Fibroblast of lung (primary cell): ENCODE measurements at regions not wholly inside any gene's neighbourhood (a gene's known extent, or its start where the extent isn't known, plus 50 kb on each side); places are given as distances from the start of the nearest gene placed in this dataset.
"Not testable (repeated sequence)": the region's sequence is repeated elsewhere in the genome, so short reads cannot be mapped to it uniquely, and the experiment has no call there.

Source experiments
- DNase-seq, 2 donors: peaks; one replicate each; pipeline versions ENCODE4 v3.0.0 to v3.0.0-alpha.2; 2010; ENCODE audit warnings: low read depth in 2 of 2
- H2AFZ ChIP-seq: 2 replicates; pipeline ENCODE4 v1.5.1; 2012; ENCODE audit warnings: low read length, control low read depth, inconsistent platforms
- H3K27ac ChIP-seq: 2 replicates; pipeline ENCODE4 v1.5.1; 2011; ENCODE audit warnings: low read length, control low read depth; ENCODE audit not compliant: insufficient read depth
- H3K27me3 ChIP-seq: 2 replicates; pipeline ENCODE4 v1.5.1; 2011; ENCODE audit warnings: mild to moderate bottlenecking, low read length; ENCODE audit not compliant: control insufficient read depth, insufficient read depth
- H3K36me3 ChIP-seq: 2 replicates; pipeline ENCODE4 v1.5.1; 2011; ENCODE audit warnings: low read length; ENCODE audit not compliant: control insufficient read depth, insufficient read depth
- H3K4me1 ChIP-seq: 2 replicates; pipeline ENCODE4 v1.5.1; 2011; ENCODE audit warnings: low read length; ENCODE audit not compliant: control insufficient read depth, insufficient read depth; ENCODE audit errors: extremely low read depth
- H3K4me2 ChIP-seq: 2 replicates; pipeline ENCODE4 v1.5.1; 2011; ENCODE audit warnings: low read length, control low read depth; ENCODE audit not compliant: insufficient read depth; ENCODE audit errors: extremely low read depth
- H3K4me3 ChIP-seq, 4 experiments: fragments of 200-600 bp in 1 of 4; sonication (generic) in 1 of 4; replicated peaks in 1 of 4; 2 replicates each; pipeline ENCODE4 v1.5.1; 2011 to 2016; ENCODE audit warnings: low read length in 4 of 4, low read depth in 3 of 4, mild to moderate bottlenecking in 3 of 4, control low read depth in 2 of 4, inconsistent platforms in 1 of 4, mixed read lengths in 1 of 4; ENCODE audit not compliant: insufficient read depth in 1 of 4; ENCODE audit errors: control extremely low read depth in 1 of 4
- H3K79me2 ChIP-seq: 2 replicates; pipeline ENCODE4 v1.5.1; 2012; ENCODE audit warnings: mild to moderate bottlenecking, low read length, inconsistent platforms; ENCODE audit not compliant: control insufficient read depth, insufficient read depth
- H3K9ac ChIP-seq: 2 replicates; pipeline ENCODE4 v1.5.1; 2011; ENCODE audit warnings: mild to moderate bottlenecking, low read length, control low read depth; ENCODE audit not compliant: insufficient read depth
- H3K9me3 ChIP-seq: 2 replicates; pipeline ENCODE4 v1.5.1; 2012; ENCODE audit warnings: low read depth, low read length; ENCODE audit not compliant: control insufficient read depth, insufficient read depth
- H4K20me1 ChIP-seq: 2 replicates; pipeline ENCODE4 v1.5.1; 2011; ENCODE audit warnings: low read length; ENCODE audit not compliant: control insufficient read depth, insufficient read depth; ENCODE audit errors: extremely low read depth
- EZH2 ChIP-seq: IDR thresholded peaks from 2 replicates; pipeline ENCODE4 v1.5.1; 2012; ENCODE audit warnings: low read length, control low read depth, mild to moderate bottlenecking; ENCODE audit errors: missing control alignments
- TF ChIP-seq, protein P1 (sequence below), 2 donors: IDR thresholded peaks in 1 of 2; conservative IDR thresholded peaks in 1 of 2; 1 replicate in 1 of 2; 2 replicates in 1 of 2; pipeline ENCODE4 v1.5.1; 2011 to 2012; ENCODE audit warnings: low read length in 2 of 2, control low read depth in 1 of 2, inconsistent platforms in 1 of 2, low read depth in 1 of 2, mild to moderate bottlenecking in 1 of 2

GRCh38 chr3:89533275-89533674 is 425.9 kb downstream of the EPHA3 start:
- Histone ChIP-seq H3K4me3 (no peak overlapping the region), H3K79me2 (no peaks in the 10 kb centered on the region), H4K20me1 (no peaks in the 10 kb centered on the region), H3K4me1 (no peaks in the 10 kb centered on the region), H3K4me2 (no peak overlapping the region), H3K27ac (no peak overlapping the region), H3K36me3 (no peaks in the 10 kb centered on the region), H3K9ac (no peak overlapping the region), H2AFZ (no peak overlapping the region), H3K9me3 (no peaks in the 10 kb centered on the region), H3K27me3 (no peaks in the 10 kb centered on the region)
- no peak for DNase-seq
- TF ChIP-seq, protein P1, sequence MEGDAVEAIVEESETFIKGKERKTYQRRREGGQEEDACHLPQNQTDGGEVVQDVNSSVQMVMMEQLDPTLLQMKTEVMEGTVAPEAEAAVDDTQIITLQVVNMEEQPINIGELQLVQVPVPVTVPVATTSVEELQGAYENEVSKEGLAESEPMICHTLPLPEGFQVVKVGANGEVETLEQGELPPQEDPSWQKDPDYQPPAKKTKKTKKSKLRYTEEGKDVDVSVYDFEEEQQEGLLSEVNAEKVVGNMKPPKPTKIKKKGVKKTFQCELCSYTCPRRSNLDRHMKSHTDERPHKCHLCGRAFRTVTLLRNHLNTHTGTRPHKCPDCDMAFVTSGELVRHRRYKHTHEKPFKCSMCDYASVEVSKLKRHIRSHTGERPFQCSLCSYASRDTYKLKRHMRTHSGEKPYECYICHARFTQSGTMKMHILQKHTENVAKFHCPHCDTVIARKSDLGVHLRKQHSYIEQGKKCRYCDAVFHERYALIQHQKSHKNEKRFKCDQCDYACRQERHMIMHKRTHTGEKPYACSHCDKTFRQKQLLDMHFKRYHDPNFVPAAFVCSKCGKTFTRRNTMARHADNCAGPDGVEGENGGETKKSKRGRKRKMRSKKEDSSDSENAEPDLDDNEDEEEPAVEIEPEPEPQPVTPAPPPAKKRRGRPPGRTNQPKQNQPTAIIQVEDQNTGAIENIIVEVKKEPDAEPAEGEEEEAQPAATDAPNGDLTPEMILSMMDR (conservative IDR thresholded peaks at IDR 0.05 in 1 of 2, IDR thresholded peaks at IDR 0.05 in 1 of 2; ENCODE audit: low read depth in 1 of 2, low read length in 2 of 2) = no peak
- TF ChIP-seq EZH2 = no peak

GRCh38 chr3:89554587-89554986 is 447.2 kb downstream of the EPHA3 start:
- H3K9me3 ChIP-seq, H3K4me2 ChIP-seq, H4K20me1 ChIP-seq, H3K36me3 ChIP-seq, DNase-seq, H3K4me1 ChIP-seq, H3K79me2 ChIP-seq, H3K27ac ChIP-seq, H3K4me3 ChIP-seq, H2AFZ ChIP-seq, H3K27me3 ChIP-seq, H3K9ac ChIP-seq: not testable (repeated sequence)

GRCh38 chr3:89558711-89559110 is 451.3 kb downstream of the EPHA3 start:
- TF ChIP-seq EZH2 = no peak
- TF ChIP-seq, protein P1 (conservative IDR thresholded peaks at IDR 0.05 in 1 of 2, IDR thresholded peaks at IDR 0.05 in 1 of 2; ENCODE audit: low read depth in 1 of 2, low read length in 2 of 2) = no peak
- Histone ChIP-seq H3K9ac (no peak overlapping the region), H3K4me3 (no peak overlapping the region)

More at GRCh38 chr3:89558711-89559110, 451.3 kb downstream of the EPHA3 start:
- H3K79me2 ChIP-seq = no peaks in the 10 kb centered on the region
- DNase-seq = no peak
- no peaks in the 10 kb centered on the region for H3K4me1 ChIP-seq
- H3K27ac ChIP-seq = no peak overlapping the region
- H3K36me3 ChIP-seq = no peaks in the 10 kb centered on the region
- no peak overlapping the region for H3K4me2 ChIP-seq
- no peaks in the 10 kb centered on the region for H4K20me1 ChIP-seq
- no peaks in the 10 kb centered on the region for H3K27me3 ChIP-seq
- no peaks in the 10 kb centered on the region for H3K9me3 ChIP-seq
- no peak overlapping the region for H2AFZ ChIP-seq
